Hepatocyte (in vitro differentiated cells): ENCODE measurements at regions not wholly inside any gene's neighbourhood (a gene's known extent, or its start where the extent isn't known, plus 50 kb on each side); places are given as distances from the start of the nearest gene placed in this dataset.

ENCODE experiments used
- EZH2phosphoT487 ChIP-seq: fragments of 200-600 bp; sonication (generic); IDR thresholded peaks from one replicate; pipeline ENCODE4 v1.6.1; 2018; ENCODE audit warnings: antibody characterized with exemption, mild to moderate bottlenecking, low read depth, moderate library complexity; ENCODE audit not compliant: unreplicated experiment, severe bottlenecking
- TF ChIP-seq, protein P1 (sequence below): fragments of 200-600 bp; sonication (generic); IDR thresholded peaks from 2 replicates; pipeline ENCODE4 v1.5.1; 2016; ENCODE audit warnings: antibody characterized with exemption, mild to moderate bottlenecking; ENCODE audit not compliant: poor library complexity

DNA sequence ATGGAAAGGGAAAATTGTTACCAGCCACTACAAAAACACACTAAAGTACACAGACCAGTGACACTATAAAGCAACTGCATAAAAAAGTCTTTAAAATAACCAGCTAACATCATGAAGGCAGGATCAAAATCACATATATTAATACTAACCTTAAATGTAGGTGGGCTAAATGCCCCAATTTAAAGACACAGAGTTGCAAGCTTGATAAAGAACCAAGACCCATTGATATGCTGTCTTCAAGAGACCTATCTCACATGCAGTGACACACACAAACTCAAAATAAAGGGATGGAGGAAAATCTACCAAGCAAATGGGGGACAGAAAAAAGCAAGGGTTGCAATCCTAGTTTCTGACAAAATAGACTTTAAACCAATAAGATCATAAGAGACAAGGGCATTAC, 246.3 kb downstream of the SEC16B start:
- TF ChIP-seq, protein P1, sequence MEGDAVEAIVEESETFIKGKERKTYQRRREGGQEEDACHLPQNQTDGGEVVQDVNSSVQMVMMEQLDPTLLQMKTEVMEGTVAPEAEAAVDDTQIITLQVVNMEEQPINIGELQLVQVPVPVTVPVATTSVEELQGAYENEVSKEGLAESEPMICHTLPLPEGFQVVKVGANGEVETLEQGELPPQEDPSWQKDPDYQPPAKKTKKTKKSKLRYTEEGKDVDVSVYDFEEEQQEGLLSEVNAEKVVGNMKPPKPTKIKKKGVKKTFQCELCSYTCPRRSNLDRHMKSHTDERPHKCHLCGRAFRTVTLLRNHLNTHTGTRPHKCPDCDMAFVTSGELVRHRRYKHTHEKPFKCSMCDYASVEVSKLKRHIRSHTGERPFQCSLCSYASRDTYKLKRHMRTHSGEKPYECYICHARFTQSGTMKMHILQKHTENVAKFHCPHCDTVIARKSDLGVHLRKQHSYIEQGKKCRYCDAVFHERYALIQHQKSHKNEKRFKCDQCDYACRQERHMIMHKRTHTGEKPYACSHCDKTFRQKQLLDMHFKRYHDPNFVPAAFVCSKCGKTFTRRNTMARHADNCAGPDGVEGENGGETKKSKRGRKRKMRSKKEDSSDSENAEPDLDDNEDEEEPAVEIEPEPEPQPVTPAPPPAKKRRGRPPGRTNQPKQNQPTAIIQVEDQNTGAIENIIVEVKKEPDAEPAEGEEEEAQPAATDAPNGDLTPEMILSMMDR = no peak
- no peak for TF ChIP-seq EZH2phosphoT487
